K562 (cell line): ENCODE measurements at regions not wholly inside any gene's neighbourhood (a gene's known extent, or its start where the extent isn't known, plus 50 kb on each side); places are given as distances from the start of the nearest gene placed in this dataset.
A peak's percentile ranks its signal among the peaks of the same experiment; 100 is the strongest.
"Not testable (repeated sequence)": the region's sequence is repeated elsewhere in the genome, so short reads cannot be mapped to it uniquely, and the experiment has no call there.

ENCODE experiments used
- ATAC-seq: fragments of 200-7000 bp; cut with Tn5 transposase; 3 replicates; pipeline ENCODE4 v1.9.1; 2020; ENCODE audit warnings: moderate library complexity
- BruUV-seq: library from RNA; stranded (reverse); fragments of 400-500 nt; replicated peaks from 2 replicates; lab custom pipeline; 2021; lab: Mats Ljungman, UMichigan
- CTCF ChIA-PET: fragments of 300-600 bp; formaldehyde crosslinking; extraction: SDS; loops from one replicate; lab custom pipeline; 2021; ENCODE audit warnings: low intra/inter-chr PET ratio; lab: Yijun Ruan, JAX
- POLR2A ChIA-PET: fragments of 300-600, 350-650 bp; sonication (Branson Sonifier 250); formaldehyde crosslinking; extraction: SDS; loops from one replicate; lab custom pipeline; 2021; ENCODE audit warnings: antibody characterized with exemption, inconsistent platforms; lab: Yijun Ruan, JAX
- DNase-seq, 4 experiments: peaks; one replicate each; pipeline versions ENCODE4 v3.0.0 to v3.0.0-alpha.2; 2011 to 2018; ENCODE audit warnings: low spot score in 3 of 4, mixed read lengths in 3 of 4; ENCODE audit errors: extremely low read depth in 1 of 4
- FAIRE-seq: peaks from 2 replicates; lab custom pipeline; 2011; peaks lifted over from hg19 to GRCh38; lab: Jason Lieb, UNC
- H2AFZ ChIP-seq: 2 replicates; pipeline ENCODE4 v1.6.0; 2011; ENCODE audit warnings: low read depth, low read length, control low read depth, inconsistent platforms
- H3K27ac ChIP-seq: fragments of 200-600 bp; 3 replicates; pipeline ENCODE4 v1.8.0; 2011; ENCODE audit warnings: low read depth, mild to moderate bottlenecking, control low read depth, inconsistent platforms, low read length, moderate library complexity, mixed read lengths; ENCODE audit errors: extremely low read depth
- H3K27me3 ChIP-seq, 2 experiments: fragments of 300-600 bp in 1 of 2; 2 replicates in 1 of 2; 3 replicates in 1 of 2; pipeline versions ENCODE4 v1.6.0 to v1.8.0; 2011; ENCODE audit warnings: inconsistent platforms in 2 of 2, low read length in 2 of 2, mild to moderate bottlenecking in 1 of 2, mixed read lengths in 1 of 2, moderate library complexity in 1 of 2; ENCODE audit not compliant: control insufficient read depth in 2 of 2, insufficient read depth in 2 of 2
- H3K36me3 ChIP-seq: fragments of 300-600 bp; 3 replicates; pipeline ENCODE4 v1.8.0; 2011; ENCODE audit warnings: mild to moderate bottlenecking, low read length, inconsistent platforms; ENCODE audit not compliant: control insufficient read depth, insufficient read depth
- H3K4me1 ChIP-seq, 2 experiments: fragments of 200-600 bp in 1 of 2; replicated peaks in 1 of 2; 2 replicates in 1 of 2; 3 replicates in 1 of 2; pipeline versions ENCODE4 v1.5.1 to v1.8.0; 2011; ENCODE audit warnings: inconsistent platforms in 2 of 2, low read length in 2 of 2, mild to moderate bottlenecking in 1 of 2, mixed read lengths in 1 of 2, moderate library complexity in 1 of 2; ENCODE audit not compliant: control insufficient read depth in 2 of 2, insufficient read depth in 2 of 2
- H3K4me2 ChIP-seq: 2 replicates; pipeline ENCODE4 v1.6.1; 2011; ENCODE audit warnings: low read length, control low read depth, inconsistent platforms, mixed read lengths; ENCODE audit not compliant: insufficient read depth
- H3K4me3 ChIP-seq: fragments of 200-600 bp; sonication (generic), shearing (Covaris generic); 2 replicates; pipeline ENCODE4 v1.5.1; 2016; ENCODE audit warnings: control low read depth, inconsistent platforms
- H3K79me2 ChIP-seq: fragments of 200-600 bp; 3 replicates; pipeline ENCODE4 v1.8.0; 2011; ENCODE audit warnings: low read length, inconsistent platforms; ENCODE audit not compliant: control insufficient read depth, insufficient read depth
- H3K9ac ChIP-seq, 2 experiments: 2 replicates each; pipeline versions ENCODE4 v1.6.0 to v1.6.1; 2011; ENCODE audit warnings: low read depth in 2 of 2, low read length in 2 of 2, control low read depth in 1 of 2, inconsistent platforms in 1 of 2, mild to moderate bottlenecking in 1 of 2, mixed read lengths in 1 of 2; ENCODE audit not compliant: insufficient read depth in 1 of 2
- H3K9me1 ChIP-seq: one replicate; pipeline ENCODE4 v1.6.0; 2011; ENCODE audit warnings: inconsistent platforms, mild to moderate bottlenecking, low read length, moderate library complexity; ENCODE audit not compliant: control insufficient read depth, insufficient read depth
- H3K9me3 ChIP-seq: replicated peaks from 2 replicates; pipeline ENCODE4 v1.5.1; 2011; ENCODE audit warnings: low read depth, low read length, inconsistent platforms; ENCODE audit not compliant: control insufficient read depth, insufficient read depth
- H4K20me1 ChIP-seq: replicated peaks from 2 replicates; pipeline ENCODE4 v1.6.1; 2011; ENCODE audit warnings: low read length, inconsistent platforms, mixed read lengths; ENCODE audit not compliant: control insufficient read depth, insufficient read depth
- WGBS: fragments of 100-300 bp; shearing (Covaris generic); methylation state at CpG from one replicate; pipeline ENCODE4 v1.1.6; 2016; ENCODE audit warnings: low coverage, mixed read lengths; ENCODE audit not compliant: insufficient coverage; ENCODE audit errors: missing lambda C conversion rate; 5-methylcytosine and 5-hydroxymethylcytosine counted together
- in situ Hi-C: fragments of 300-500 bp; cut with MboI; formaldehyde crosslinking; loops from 4 replicates; pipeline ENCODE4 v1.15.0; 2018; ENCODE audit warnings: inconsistent platforms, mixed read lengths
- intact Hi-C: fragments of 100-400 bp; cut with micrococcal nuclease; formaldehyde crosslinking; loops from 2 replicates; pipeline ENCODE4 v1.14.2; 2022
- TF ChIP-seq, protein P1 (sequence below): fragments of 450-650 bp; IDR thresholded peaks from 2 replicates; pipeline ENCODE4 v1.6.1; 2016

DNA sequence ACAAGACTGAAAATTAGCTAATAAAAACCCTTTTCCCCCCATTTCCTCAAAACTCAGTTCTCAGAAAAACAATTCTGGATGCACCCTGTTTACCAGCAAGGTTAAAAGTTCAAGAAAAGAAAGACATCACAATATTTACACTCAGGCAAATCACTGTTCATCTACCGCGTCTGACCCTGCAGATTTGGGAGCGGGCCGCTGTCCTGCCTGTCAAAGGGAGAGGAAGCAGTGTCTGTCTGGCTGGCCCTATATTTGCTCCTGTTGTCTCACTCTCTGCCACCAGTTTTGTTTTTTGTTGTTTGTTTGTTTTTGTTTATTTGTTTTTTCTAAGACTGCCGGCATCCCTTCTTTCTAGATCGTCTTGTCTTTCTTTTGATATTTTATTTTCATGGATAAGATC, 299.4 kb downstream of the BCL2L11 start:
- H3K9me1 ChIP-seq, DNase-seq, H3K27ac ChIP-seq, FAIRE-seq, H3K9me3 ChIP-seq, H2AFZ ChIP-seq, H3K4me2 ChIP-seq, intact Hi-C loops, BruUV-seq, POLR2A ChIA-PET, H4K20me1 ChIP-seq, H3K27me3 ChIP-seq, in situ Hi-C loops, ATAC-seq, CTCF ChIA-PET, H3K9ac ChIP-seq, H3K36me3 ChIP-seq, H3K4me3 ChIP-seq: not testable (repeated sequence)
- Histone ChIP-seq H3K79me2 (peaks cover 51% of the 10 kb centered on the region), H3K4me1 (peaks cover 3 to 14% of the 10 kb centered on the region in 2 experiments; a peak in 4 of 5 replicates)
- WGBS, result 36% methylated on average over 4 of the region's 6 CpGs
- TF ChIP-seq, protein P1, sequence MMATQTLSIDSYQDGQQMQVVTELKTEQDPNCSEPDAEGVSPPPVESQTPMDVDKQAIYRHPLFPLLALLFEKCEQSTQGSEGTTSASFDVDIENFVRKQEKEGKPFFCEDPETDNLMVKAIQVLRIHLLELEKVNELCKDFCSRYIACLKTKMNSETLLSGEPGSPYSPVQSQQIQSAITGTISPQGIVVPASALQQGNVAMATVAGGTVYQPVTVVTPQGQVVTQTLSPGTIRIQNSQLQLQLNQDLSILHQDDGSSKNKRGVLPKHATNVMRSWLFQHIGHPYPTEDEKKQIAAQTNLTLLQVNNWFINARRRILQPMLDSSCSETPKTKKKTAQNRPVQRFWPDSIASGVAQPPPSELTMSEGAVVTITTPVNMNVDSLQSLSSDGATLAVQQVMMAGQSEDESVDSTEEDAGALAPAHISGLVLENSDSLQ, result peak; percentile 21; the same call in 1 of the 2 replicates

DNA sequence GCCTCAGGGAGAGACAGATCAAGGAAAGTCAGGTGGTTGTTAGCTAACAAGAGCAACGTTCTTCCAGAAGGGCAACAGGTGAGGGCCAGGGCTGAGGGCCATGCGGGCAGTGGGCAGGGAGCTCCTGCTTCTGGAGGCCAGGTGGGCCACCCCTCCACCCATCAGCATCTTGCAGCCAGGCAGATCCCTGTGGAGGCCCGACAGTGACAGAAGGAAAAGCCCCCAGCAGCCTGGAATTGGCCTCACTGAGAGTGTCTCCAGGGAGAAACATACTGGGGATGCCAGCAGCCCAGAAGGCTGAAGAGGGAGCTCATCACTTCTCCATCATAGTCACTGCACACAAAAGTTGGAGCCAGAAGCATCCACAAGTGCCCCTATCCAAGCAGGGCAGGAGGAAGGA, 300.1 kb downstream of the BCL2L11 start:
- H2AFZ ChIP-seq, H4K20me1 ChIP-seq, H3K4me2 ChIP-seq, H3K27me3 ChIP-seq, BruUV-seq, POLR2A ChIA-PET, H3K9me3 ChIP-seq, in situ Hi-C loops, FAIRE-seq, CTCF ChIA-PET, H3K36me3 ChIP-seq, H3K4me3 ChIP-seq, ATAC-seq, H3K27ac ChIP-seq, H3K9me1 ChIP-seq, intact Hi-C loops: not testable (repeated sequence)
- 58% methylated on average over 2 of the region's 3 CpGs for WGBS
- peak in 1 of 4 experiments; percentile 0 for DNase-seq
- peaks cover 48% of the 10 kb centered on the region for H3K79me2 ChIP-seq
- peak overlapping the region in 1 of 2 experiments; percentile 36; a peak in 2 of 4 replicates for H3K9ac ChIP-seq
- peaks cover 3 to 14% of the 10 kb centered on the region in 2 experiments; a peak in 4 of 5 replicates for H3K4me1 ChIP-seq

DNA sequence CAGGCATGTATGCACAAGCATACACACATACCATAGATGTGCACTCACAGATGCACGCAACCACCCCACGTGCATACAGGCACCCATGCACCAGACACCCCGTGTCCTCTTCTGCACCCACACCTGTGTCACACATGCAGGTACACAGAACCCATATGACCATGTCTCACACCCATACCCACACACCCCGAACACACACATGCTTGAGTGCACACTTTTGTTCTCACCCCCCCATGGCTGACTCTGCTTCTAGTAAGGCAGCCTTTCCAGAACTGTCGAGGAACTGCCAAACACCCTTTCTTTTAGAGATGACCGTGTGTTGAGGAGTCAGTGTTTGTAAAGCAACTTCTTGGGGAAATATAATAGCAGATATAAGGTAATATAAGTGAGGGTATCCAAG, 301.2 kb downstream of the BCL2L11 start:
- FAIRE-seq, H4K20me1 ChIP-seq, H3K27ac ChIP-seq, in situ Hi-C loops, CTCF ChIA-PET, H3K9me3 ChIP-seq, H3K9me1 ChIP-seq, H2AFZ ChIP-seq, H3K27me3 ChIP-seq, H3K36me3 ChIP-seq, DNase-seq, H3K9ac ChIP-seq, ATAC-seq, H3K4me3 ChIP-seq, intact Hi-C loops, BruUV-seq, POLR2A ChIA-PET, H3K4me2 ChIP-seq: not testable (repeated sequence)
- 100% methylated on average over 1 of the region's 6 CpGs for WGBS
- Histone ChIP-seq H3K4me1 (peaks cover 3 to 13% of the 10 kb centered on the region in 2 experiments; a peak in 4 of 5 replicates), H3K79me2 (peaks cover 46% of the 10 kb centered on the region)
